ENCODE measurements at regions not wholly inside any gene's neighbourhood (a gene's known extent, or its start where the extent isn't known, plus 50 kb on each side); places are given as distances from the start of the nearest gene placed in this dataset.

DNA sequence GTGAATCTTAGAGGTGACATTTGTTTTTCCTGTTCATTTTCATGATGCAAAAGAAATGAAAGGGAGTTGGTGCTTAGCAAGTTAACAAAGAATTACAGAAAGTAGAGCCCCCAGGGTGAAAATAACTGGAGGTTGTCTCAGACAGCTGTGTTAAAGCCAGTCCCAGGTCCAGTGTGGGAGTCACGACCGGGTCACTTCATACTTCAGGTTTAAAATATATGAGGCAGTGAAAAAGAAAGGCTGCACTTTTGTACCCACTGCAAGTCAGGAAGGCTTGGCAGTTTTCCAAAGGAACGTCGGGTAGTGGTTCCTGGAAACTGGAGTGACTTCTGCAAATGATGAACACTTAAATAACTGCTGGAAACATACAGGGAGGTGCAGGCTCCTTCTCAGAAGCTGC, 91.5 kb upstream of the THBS2 start:
- TF ChIP-seq, protein P1, sequence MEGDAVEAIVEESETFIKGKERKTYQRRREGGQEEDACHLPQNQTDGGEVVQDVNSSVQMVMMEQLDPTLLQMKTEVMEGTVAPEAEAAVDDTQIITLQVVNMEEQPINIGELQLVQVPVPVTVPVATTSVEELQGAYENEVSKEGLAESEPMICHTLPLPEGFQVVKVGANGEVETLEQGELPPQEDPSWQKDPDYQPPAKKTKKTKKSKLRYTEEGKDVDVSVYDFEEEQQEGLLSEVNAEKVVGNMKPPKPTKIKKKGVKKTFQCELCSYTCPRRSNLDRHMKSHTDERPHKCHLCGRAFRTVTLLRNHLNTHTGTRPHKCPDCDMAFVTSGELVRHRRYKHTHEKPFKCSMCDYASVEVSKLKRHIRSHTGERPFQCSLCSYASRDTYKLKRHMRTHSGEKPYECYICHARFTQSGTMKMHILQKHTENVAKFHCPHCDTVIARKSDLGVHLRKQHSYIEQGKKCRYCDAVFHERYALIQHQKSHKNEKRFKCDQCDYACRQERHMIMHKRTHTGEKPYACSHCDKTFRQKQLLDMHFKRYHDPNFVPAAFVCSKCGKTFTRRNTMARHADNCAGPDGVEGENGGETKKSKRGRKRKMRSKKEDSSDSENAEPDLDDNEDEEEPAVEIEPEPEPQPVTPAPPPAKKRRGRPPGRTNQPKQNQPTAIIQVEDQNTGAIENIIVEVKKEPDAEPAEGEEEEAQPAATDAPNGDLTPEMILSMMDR (conservative IDR thresholded peaks at IDR 0.05; ENCODE audit: low read depth, low read length): no peak
- H3K4me3 ChIP-seq (ENCODE audit: low read depth, low read length): no peak overlapping the region
- DNase-seq (ENCODE audit: low read depth): peak; percentile 35

DNA sequence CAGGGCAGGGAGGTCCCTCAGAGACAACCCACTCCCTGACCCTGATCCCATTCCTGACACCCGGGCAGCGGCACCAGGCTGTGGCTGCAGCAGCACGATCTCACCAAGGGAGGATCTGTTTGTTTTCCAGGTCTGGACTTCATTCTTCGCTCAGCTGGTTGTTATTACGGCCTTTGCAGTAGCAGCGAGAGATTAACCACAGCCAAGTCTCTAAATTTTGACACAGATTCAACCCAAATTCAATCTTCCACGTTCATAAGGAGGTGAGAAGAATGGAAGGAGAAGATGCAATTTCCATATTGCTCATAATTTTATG, 91.1 kb upstream of the THBS2 start:
- no peak overlapping the region for H3K4me3 ChIP-seq (ENCODE audit: low read depth, low read length)
- TF ChIP-seq, protein P1 (conservative IDR thresholded peaks at IDR 0.05; ENCODE audit: low read depth, low read length): no peak

DNA sequence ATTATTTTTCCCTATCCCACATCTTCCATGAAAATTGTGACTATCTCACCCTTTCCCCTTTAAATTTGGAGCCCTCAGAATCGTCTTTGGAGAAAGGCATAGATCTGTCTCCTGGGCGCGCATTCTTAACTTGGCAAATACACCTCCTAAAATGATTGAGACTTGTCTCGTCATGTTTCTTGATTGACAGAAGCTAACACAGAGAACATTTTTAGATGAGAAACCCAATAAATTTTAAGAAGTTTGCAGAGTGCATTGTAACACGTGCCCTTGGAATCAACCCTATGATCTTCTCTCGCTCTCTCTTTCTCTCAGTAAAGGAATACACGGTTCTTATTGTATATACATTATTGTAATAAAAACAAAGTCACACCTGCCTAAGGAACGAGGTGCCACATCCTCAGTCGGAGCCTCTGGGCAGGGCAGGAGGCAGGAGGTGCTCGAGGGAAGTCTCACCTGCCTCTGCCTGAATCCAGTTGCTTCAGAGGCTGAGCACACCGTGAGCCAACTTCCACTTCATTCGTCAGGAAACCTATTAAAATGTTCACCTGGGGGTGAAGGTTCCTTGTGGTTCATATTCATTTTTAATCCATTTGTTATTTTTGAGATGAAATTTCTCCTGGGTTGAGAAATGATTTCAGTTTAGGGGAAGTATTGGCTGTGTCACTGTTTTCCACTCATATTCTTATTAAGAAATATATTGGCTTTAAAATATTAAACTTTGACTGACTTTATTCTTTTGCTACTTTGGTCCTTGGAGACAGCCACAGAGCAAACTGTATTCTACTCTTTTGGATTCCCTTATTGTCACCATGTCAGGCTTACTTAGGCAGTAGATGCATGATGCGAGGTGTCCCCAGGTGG, 90.5 kb upstream of the THBS2 start:
- TF ChIP-seq, protein P1 (conservative IDR thresholded peaks at IDR 0.05; ENCODE audit: low read depth, low read length): no peak

More for the DNA sequence above, 91.1 kb upstream of the THBS2 start:
- peak; percentile 43 for DNase-seq (ENCODE audit: low read depth)

DNA sequence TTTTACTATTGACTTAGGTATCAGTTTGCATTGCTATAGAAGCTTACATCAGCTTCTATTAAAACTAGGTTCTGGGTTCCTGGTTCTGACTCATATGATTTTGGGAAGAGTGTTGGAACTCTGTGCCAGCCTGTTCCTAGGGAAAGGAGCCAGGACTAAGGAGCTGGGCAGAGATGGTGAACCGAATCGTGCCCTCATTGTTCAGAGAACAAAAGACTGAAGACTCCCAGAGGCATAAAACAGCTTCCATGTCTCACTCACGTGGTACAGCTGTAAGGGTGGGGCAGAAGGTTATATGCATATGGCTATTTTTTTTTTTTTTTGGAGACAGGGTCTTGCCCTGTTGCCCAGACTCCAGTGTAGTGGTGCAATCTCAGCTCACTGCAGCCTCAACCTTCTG, 89.1 kb upstream of the THBS2 start:
- TF ChIP-seq, protein P1 (conservative IDR thresholded peaks at IDR 0.05; ENCODE audit: low read depth, low read length): no peak
- no peak for DNase-seq (ENCODE audit: low read depth)
- no peak overlapping the region for H3K4me3 ChIP-seq (ENCODE audit: low read depth, low read length)

More for the DNA sequence above, 90.5 kb upstream of the THBS2 start:
- DNase-seq (ENCODE audit: low read depth): no peak
- H3K4me3 ChIP-seq (ENCODE audit: low read depth, low read length): no peak overlapping the region

DNA sequence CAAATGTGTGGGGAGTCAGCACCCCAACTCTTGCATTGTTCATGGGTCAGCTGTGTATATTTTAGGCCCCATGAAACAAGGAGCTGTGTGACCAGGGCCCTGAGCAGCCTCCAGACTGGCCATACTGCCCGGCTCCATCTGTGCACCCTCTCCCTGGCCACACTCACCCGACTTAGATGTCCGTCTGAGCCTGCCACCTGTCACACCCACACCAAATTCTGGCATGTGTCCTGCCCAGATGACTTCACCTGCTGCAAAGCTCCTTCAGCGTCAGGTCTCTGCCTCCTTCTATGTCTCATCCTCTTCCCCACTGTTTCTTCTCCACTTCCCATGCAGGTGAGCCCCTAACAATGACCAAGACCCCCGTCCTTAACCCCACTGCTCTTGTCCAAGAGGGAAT, 88.1 kb upstream of the THBS2 start:
- DNase-seq (ENCODE audit: low read depth): no peak
- H3K4me3 ChIP-seq (ENCODE audit: low read depth, low read length): no peak overlapping the region
- TF ChIP-seq, protein P1 (conservative IDR thresholded peaks at IDR 0.05; ENCODE audit: low read depth, low read length): no peak

DNA sequence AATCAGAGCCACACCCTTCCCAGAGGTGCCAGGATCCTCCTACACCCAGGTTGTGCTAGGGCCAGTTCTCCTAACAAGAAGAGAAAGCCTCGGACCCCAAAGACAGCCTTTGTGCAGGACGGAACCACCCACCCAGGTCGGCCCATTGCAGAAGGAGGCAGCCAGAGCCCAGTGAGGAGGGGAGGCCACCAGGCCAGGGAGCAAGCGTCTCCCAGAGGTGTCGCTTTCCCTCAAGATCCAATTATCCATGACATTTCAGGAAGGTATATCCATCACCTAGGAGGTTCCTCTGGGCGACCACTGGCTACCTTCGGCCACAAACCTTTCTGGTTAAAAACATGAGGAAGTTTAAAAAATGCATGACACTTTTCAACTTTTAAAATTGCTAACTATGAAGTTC, 87.4 kb upstream of the THBS2 start:
- DNase-seq (ENCODE audit: low read depth): no peak
- H3K4me3 ChIP-seq (ENCODE audit: low read depth, low read length): no peak overlapping the region
- TF ChIP-seq, protein P1 (conservative IDR thresholded peaks at IDR 0.05; ENCODE audit: low read depth, low read length): no peak

DNA sequence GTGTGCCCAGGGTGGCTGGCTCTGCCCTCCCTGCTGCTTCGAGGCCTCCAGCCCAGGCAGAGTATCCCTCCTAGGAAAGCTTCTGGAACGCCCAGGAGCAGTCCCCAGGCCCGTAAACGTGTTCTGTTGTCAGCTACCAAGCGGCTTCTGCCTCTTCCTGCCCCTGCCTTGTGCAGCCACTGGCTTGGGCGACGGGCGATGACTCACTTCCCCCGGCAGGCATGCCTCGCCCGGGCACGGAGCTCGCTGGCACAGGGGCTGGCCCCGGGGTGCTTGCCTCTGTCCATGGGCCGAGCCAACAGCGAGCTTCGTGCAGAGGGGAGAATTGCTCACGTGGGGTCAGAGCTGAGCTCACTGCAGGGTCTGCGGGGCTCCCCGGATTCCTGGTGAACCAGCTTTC, 86.7 kb upstream of the THBS2 start:
- no peak for DNase-seq (ENCODE audit: low read depth)
- H3K4me3 ChIP-seq (ENCODE audit: low read depth, low read length): no peak overlapping the region
- TF ChIP-seq, protein P1 (conservative IDR thresholded peaks at IDR 0.05; ENCODE audit: low read depth, low read length): no peak

All from choroid plexus epithelial cell (primary cell).